IPS-15b (cell line): ENCODE measurements at regions not wholly inside any gene's neighbourhood (a gene's known extent, or its start where the extent isn't known, plus 50 kb on each side); places are given as distances from the start of the nearest gene placed in this dataset.

Experiments used
- H3K27me3 ChIP-seq: one replicate; pipeline ENCODE4 v1.6.1; 2013; ENCODE audit warnings: low read length; ENCODE audit not compliant: control insufficient read depth, insufficient read depth
- H3K36me3 ChIP-seq: one replicate; pipeline ENCODE4 v1.6.1; 2013; ENCODE audit warnings: low read length; ENCODE audit not compliant: control insufficient read depth, insufficient read depth
- H3K4me1 ChIP-seq: one replicate; pipeline ENCODE4 v1.6.1; 2013; ENCODE audit warnings: mild to moderate bottlenecking, low read length; ENCODE audit not compliant: control insufficient read depth, insufficient read depth
- H3K4me3 ChIP-seq: one replicate; pipeline ENCODE4 v1.5.1; 2013; ENCODE audit warnings: low read depth, low read length
- H3K9ac ChIP-seq: one replicate; pipeline ENCODE4 v1.6.1; 2013; ENCODE audit warnings: low read depth, mild to moderate bottlenecking, low read length
- H3K9me3 ChIP-seq: one replicate; pipeline ENCODE4 v1.6.1; 2013; ENCODE audit warnings: mild to moderate bottlenecking, low read length; ENCODE audit not compliant: control insufficient read depth, insufficient read depth

GRCh38 chr2:48176876-48177275 lies 137.6 kb upstream of the FOXN2 start:
- H3K9me3 ChIP-seq, result no peaks in the 10 kb centered on the region

GRCh38 chr2:48178611-48179010 lies 135.9 kb upstream of the FOXN2 start:
- H3K9me3 ChIP-seq, result no peaks in the 10 kb centered on the region
- H3K9ac ChIP-seq, result no peak overlapping the region
- H3K4me1 ChIP-seq, result no peaks in the 10 kb centered on the region
- no peaks in the 10 kb centered on the region for H3K36me3 ChIP-seq
- H3K27me3 ChIP-seq, result no peaks in the 10 kb centered on the region
- no peak overlapping the region for H3K4me3 ChIP-seq

More at GRCh38 chr2:48176876-48177275, 137.6 kb upstream of the FOXN2 start:
- Histone ChIP-seq H3K4me1 (no peaks in the 10 kb centered on the region), H3K27me3 (no peaks in the 10 kb centered on the region), H3K4me3 (no peak overlapping the region), H3K36me3 (no peaks in the 10 kb centered on the region), H3K9ac (no peak overlapping the region)

- Histone ChIP-seq H3K27me3 (no peaks in the 10 kb centered on the region), H3K4me1 (peaks cover 4% of the 10 kb centered on the region), H3K9ac (no peak overlapping the region), H3K9me3 (no peaks in the 10 kb centered on the region), H3K4me3 (no peak overlapping the region), H3K36me3 (no peaks in the 10 kb centered on the region)
These were observed 133.9 kb upstream of the FOXN2 start for GRCh38 chr2:48180557-48180956.

GRCh38 chr2:48183276-48183675 lies 131.2 kb upstream of the FOXN2 start:
- Histone ChIP-seq H3K4me3 (no peak overlapping the region), H3K27me3 (no peaks in the 10 kb centered on the region), H3K4me1 (peaks cover 6% of the 10 kb centered on the region), H3K9ac (no peak overlapping the region), H3K9me3 (no peaks in the 10 kb centered on the region), H3K36me3 (no peaks in the 10 kb centered on the region)

GRCh38 chr2:48183991-48184390 lies 130.5 kb upstream of the FOXN2 start:
- H3K27me3 ChIP-seq, result no peaks in the 10 kb centered on the region
- no peak overlapping the region for H3K4me3 ChIP-seq
- no peak overlapping the region for H3K9ac ChIP-seq
- H3K4me1 ChIP-seq, result peaks cover 6% of the 10 kb centered on the region
- no peaks in the 10 kb centered on the region for H3K36me3 ChIP-seq
- H3K9me3 ChIP-seq, result no peaks in the 10 kb centered on the region

- H3K27me3 ChIP-seq, result no peaks in the 10 kb centered on the region
- no peaks in the 10 kb centered on the region for H3K36me3 ChIP-seq
- peaks cover 6% of the 10 kb centered on the region for H3K4me1 ChIP-seq
- H3K9ac ChIP-seq, result no peak overlapping the region
- no peak overlapping the region for H3K4me3 ChIP-seq
- no peaks in the 10 kb centered on the region for H3K9me3 ChIP-seq
These were observed 127.0 kb upstream of the FOXN2 start for GRCh38 chr2:48187503-48187902.

- Histone ChIP-seq H3K9ac (no peak overlapping the region), H3K36me3 (no peaks in the 10 kb centered on the region), H3K27me3 (no peaks in the 10 kb centered on the region), H3K4me1 (peaks cover 6% of the 10 kb centered on the region), H3K9me3 (no peaks in the 10 kb centered on the region), H3K4me3 (no peak overlapping the region)
These were observed 124.8 kb upstream of the FOXN2 start for GRCh38 chr2:48189552-48190228.

GRCh38 chr2:48190230-48190629 lies 124.3 kb upstream of the FOXN2 start:
- Histone ChIP-seq H3K4me3 (no peak overlapping the region), H3K9me3 (no peaks in the 10 kb centered on the region), H3K27me3 (no peaks in the 10 kb centered on the region), H3K36me3 (no peaks in the 10 kb centered on the region), H3K4me1 (peaks cover 3% of the 10 kb centered on the region), H3K9ac (no peak overlapping the region)

- no peaks in the 10 kb centered on the region for H3K9me3 ChIP-seq
- H3K27me3 ChIP-seq, result no peaks in the 10 kb centered on the region
- no peak overlapping the region for H3K4me3 ChIP-seq
- no peak overlapping the region for H3K9ac ChIP-seq
- no peaks in the 10 kb centered on the region for H3K36me3 ChIP-seq
- H3K4me1 ChIP-seq, result peaks cover 11% of the 10 kb centered on the region
These were observed 119.8 kb upstream of the FOXN2 start for GRCh38 chr2:48194641-48195040.

GRCh38 chr2:48195169-48195568 lies 119.3 kb upstream of the FOXN2 start:
- no peaks in the 10 kb centered on the region for H3K27me3 ChIP-seq
- peaks cover 11% of the 10 kb centered on the region for H3K4me1 ChIP-seq
- no peak overlapping the region for H3K4me3 ChIP-seq
- H3K9ac ChIP-seq, result no peak overlapping the region
- H3K36me3 ChIP-seq, result no peaks in the 10 kb centered on the region
- no peaks in the 10 kb centered on the region for H3K9me3 ChIP-seq

- Histone ChIP-seq H3K4me3 (no peak overlapping the region), H3K27me3 (no peaks in the 10 kb centered on the region), H3K4me1 (peaks cover 11% of the 10 kb centered on the region), H3K9me3 (no peaks in the 10 kb centered on the region), H3K36me3 (no peaks in the 10 kb centered on the region), H3K9ac (no peak overlapping the region)
These were observed 116.9 kb upstream of the FOXN2 start for GRCh38 chr2:48197618-48198017.

GRCh38 chr2:48198371-48198770 lies 116.1 kb upstream of the FOXN2 start:
- Histone ChIP-seq H3K9ac (no peak overlapping the region), H3K27me3 (no peaks in the 10 kb centered on the region), H3K4me3 (no peak overlapping the region), H3K4me1 (peaks cover 11% of the 10 kb centered on the region), H3K9me3 (no peaks in the 10 kb centered on the region), H3K36me3 (no peaks in the 10 kb centered on the region)
